GM18861 (cell line): ENCODE measurements at regions not wholly inside any gene's neighbourhood (a gene's known extent, or its start where the extent isn't known, plus 50 kb on each side); places are given as distances from the start of the nearest gene placed in this dataset.

Experiments used
- ATAC-seq: cut with Tn5 transposase; IDR thresholded peaks from one replicate; pipeline ENCODE4 v1.9.1; 2021; ENCODE audit not compliant: unreplicated experiment

- ATAC-seq = no peak
These were observed 614.1 kb upstream of the FZD8 start for GRCh38 chr10:36256166-36256565.

- no peak for ATAC-seq
These were observed 612.1 kb upstream of the FZD8 start for GRCh38 chr10:36254199-36254598.

GRCh38 chr10:36253731-36254130, 611.6 kb upstream of the FZD8 start:
- ATAC-seq = no peak

- no peak for ATAC-seq
These were observed 609.0 kb upstream of the FZD8 start for GRCh38 chr10:36251068-36251467.

- no peak for ATAC-seq
These were observed 606.3 kb upstream of the FZD8 start for GRCh38 chr10:36248304-36248981.

GRCh38 chr10:36247478-36247877, 605.4 kb upstream of the FZD8 start:
- ATAC-seq = no peak

- ATAC-seq = no peak
These were observed 594.8 kb upstream of the FZD8 start for GRCh38 chr10:36236931-36237330.

GRCh38 chr10:36236341-36236740, 594.2 kb upstream of the FZD8 start:
- no peak for ATAC-seq

GRCh38 chr10:36232935-36233334, 590.8 kb upstream of the FZD8 start:
- no peak for ATAC-seq

- no peak for ATAC-seq
These were observed 582.4 kb upstream of the FZD8 start for GRCh38 chr10:36224431-36224985.

GRCh38 chr10:36221101-36221500, 579.0 kb upstream of the FZD8 start:
- ATAC-seq = no peak

GRCh38 chr10:36220151-36220550, 578.1 kb upstream of the FZD8 start:
- no peak for ATAC-seq

GRCh38 chr10:36211856-36212255, 569.8 kb upstream of the FZD8 start:
- no peak for ATAC-seq

- no peak for ATAC-seq
These were observed 567.4 kb upstream of the FZD8 start for GRCh38 chr10:36209480-36209879.

GRCh38 chr10:36202881-36203280, 560.8 kb upstream of the FZD8 start:
- no peak for ATAC-seq

GRCh38 chr10:36200577-36200976, 558.5 kb upstream of the FZD8 start:
- ATAC-seq = no peak

- no peak for ATAC-seq
These were observed 556.2 kb upstream of the FZD8 start for GRCh38 chr10:36198322-36198721.

- no peak for ATAC-seq
These were observed 553.3 kb upstream of the FZD8 start for GRCh38 chr10:36195364-36195763.

- ATAC-seq = no peak
These were observed 552.2 kb upstream of the FZD8 start for GRCh38 chr10:36194276-36194675.

- no peak for ATAC-seq
These were observed 548.9 kb upstream of the FZD8 start for GRCh38 chr10:36191009-36191408.

- ATAC-seq = no peak
These were observed 546.4 kb upstream of the FZD8 start for GRCh38 chr10:36188461-36188860.

- no peak for ATAC-seq
These were observed 546.0 kb upstream of the FZD8 start for GRCh38 chr10:36188080-36188453.
